CD14-positive monocyte (primary cell): ENCODE measurements at regions not wholly inside any gene's neighbourhood (a gene's known extent, or its start where the extent isn't known, plus 50 kb on each side); places are given as distances from the start of the nearest gene placed in this dataset.

Experiments used
- DNase-seq, 3 donors: peaks; one replicate each; pipeline ENCODE4 v3.0.0-alpha.2; 2011 to 2022
- H2AFZ ChIP-seq: 2 replicates; pipeline ENCODE4 v1.6.0; 2012; ENCODE audit warnings: mild to moderate bottlenecking, low read depth, low read length, inconsistent platforms; ENCODE audit not compliant: insufficient read depth, poor library complexity, severe bottlenecking
- H3K27ac ChIP-seq, 2 donors: 1 replicate in 1 of 2; 2 replicates in 1 of 2; pipeline ENCODE4 v1.5.1; 2012 to 2013; ENCODE audit warnings: low read length in 2 of 2, control low read depth in 1 of 2, inconsistent platforms in 1 of 2, low read depth in 1 of 2, mild to moderate bottlenecking in 1 of 2
- H3K27me3 ChIP-seq, 2 donors: one replicate each; pipeline versions ENCODE4 v1.6.0 to v1.6.1; 2011 to 2013; ENCODE audit warnings: low read length in 2 of 2; ENCODE audit not compliant: control insufficient read depth in 2 of 2, insufficient read depth in 2 of 2
- H3K36me3 ChIP-seq, 2 donors: replicated peaks in 1 of 2; 1 replicate in 1 of 2; 2 replicates in 1 of 2; pipeline versions ENCODE4 v1.5.1 to v1.6.1; 2012 to 2013; ENCODE audit warnings: low read length in 2 of 2, control low read depth in 1 of 2, inconsistent platforms in 1 of 2, mild to moderate bottlenecking in 1 of 2; ENCODE audit not compliant: insufficient read depth in 2 of 2, control insufficient read depth in 1 of 2
- H3K4me1 ChIP-seq, 2 donors: 1 replicate in 1 of 2; 2 replicates in 1 of 2; pipeline versions ENCODE4 v1.5.1 to v1.6.1; 2012 to 2013; ENCODE audit warnings: low read length in 2 of 2, control low read depth in 1 of 2, inconsistent platforms in 1 of 2, mild to moderate bottlenecking in 1 of 2, moderate library complexity in 1 of 2; ENCODE audit not compliant: insufficient read depth in 2 of 2, control insufficient read depth in 1 of 2
- H3K4me2 ChIP-seq: replicated peaks from 2 replicates; pipeline ENCODE3; 2012; ENCODE audit warnings: low read length, moderate library complexity, mild to moderate bottlenecking; ENCODE audit not compliant: poor library complexity, severe bottlenecking; ENCODE audit errors: extremely low read depth
- H3K4me3 ChIP-seq, 3 experiments: fragments of 200-600 bp in 1 of 3; sonication (generic) in 1 of 3; replicated peaks in 1 of 3; 1 replicate in 2 of 3; 2 replicates in 1 of 3; pipeline ENCODE4 v1.5.1; 2011 to 2013; ENCODE audit warnings: low read length in 3 of 3, mild to moderate bottlenecking in 3 of 3, control low read depth in 2 of 3, low read depth in 2 of 3, inconsistent platforms in 1 of 3, moderate library complexity in 1 of 3
- H3K79me2 ChIP-seq: 2 replicates; pipeline ENCODE4 v1.6.0; 2012; ENCODE audit warnings: mild to moderate bottlenecking, control low read depth, inconsistent platforms, low read length, moderate library complexity; ENCODE audit not compliant: insufficient read depth
- H3K9ac ChIP-seq: 2 replicates; pipeline ENCODE4 v1.6.0; 2017; ENCODE audit warnings: low read length, mild to moderate bottlenecking; ENCODE audit not compliant: insufficient read depth, poor library complexity, severe bottlenecking
- H3K9me3 ChIP-seq, 2 donors: replicated peaks in 1 of 2; 1 replicate in 1 of 2; 2 replicates in 1 of 2; pipeline versions ENCODE4 v1.5.1 to v1.6.1; 2012 to 2013; ENCODE audit warnings: low read length in 2 of 2, control low read depth in 1 of 2; ENCODE audit not compliant: control insufficient read depth in 1 of 2, insufficient read depth in 1 of 2
- H4K20me1 ChIP-seq: 2 replicates; pipeline ENCODE4 v1.6.0; 2012; ENCODE audit warnings: mild to moderate bottlenecking, low read length, control low read depth, moderate library complexity; ENCODE audit not compliant: insufficient read depth
- H3K27ac Mint-ChIP-seq, 7 donors: one replicate each; pipeline ENCODE4 v1.8.0; 2020; ENCODE audit warnings: mild to moderate bottlenecking in 7 of 7, mixed read lengths in 7 of 7, moderate library complexity in 6 of 7, inconsistent platforms in 2 of 7
- H3K27me3 Mint-ChIP-seq, 3 donors: one replicate each; pipeline ENCODE4 v1.8.0; 2021 to 2022; ENCODE audit warnings: low read depth in 3 of 3, mild to moderate bottlenecking in 3 of 3, mixed read lengths in 3 of 3, moderate library complexity in 3 of 3, inconsistent platforms in 1 of 3
- H3K36me3 Mint-ChIP-seq, 2 donors: one replicate each; pipeline ENCODE4 v1.8.0; 2020; ENCODE audit warnings: mixed read lengths in 2 of 2, inconsistent platforms in 1 of 2, mild to moderate bottlenecking in 1 of 2
- H3K4me1 Mint-ChIP-seq: one replicate; pipeline ENCODE4 v1.8.0; 2020; ENCODE audit warnings: mild to moderate bottlenecking, mixed read lengths
- H3K4me3 Mint-ChIP-seq, 2 donors: one replicate each; pipeline ENCODE4 v1.8.0; 2020; ENCODE audit warnings: mild to moderate bottlenecking in 2 of 2, mixed read lengths in 2 of 2, moderate library complexity in 1 of 2
- H3K9me3 Mint-ChIP-seq, 7 donors: one replicate each; pipeline ENCODE4 v1.8.0; 2020 to 2022; ENCODE audit warnings: mixed read lengths in 7 of 7, mild to moderate bottlenecking in 6 of 7, moderate library complexity in 6 of 7, inconsistent platforms in 2 of 7
- CTCF ChIP-seq: fragments of 200-600 bp; IDR thresholded peaks from one replicate; pipeline ENCODE4 v1.8.0; 2022; ENCODE audit warnings: antibody characterized with exemption, mild to moderate bottlenecking
- WGBS: methylation state at CpG from one replicate; pipeline ENCODE4 v1.1.5; 2013; ENCODE audit warnings: missing lambda C conversion rate; ENCODE audit not compliant: insufficient coverage; 5-methylcytosine and 5-hydroxymethylcytosine counted together
- intact Hi-C, 2 donors: fragments of 100-400 bp; cut with micrococcal nuclease; formaldehyde crosslinking; loops; one replicate each; pipeline versions ENCODE4 v1.15.0 to v1.15.1; 2023

- no peaks in the 10 kb centered on the region for H3K36me3 ChIP-seq
- H3K4me1 ChIP-seq = no peaks in the 10 kb centered on the region
- H3K27me3 ChIP-seq = no peaks in the 10 kb centered on the region
- no peak for TF ChIP-seq CTCF
- H2AFZ ChIP-seq = no peak overlapping the region
- Mint-ChIP-seq H3K9me3 (peaks cover 0 to 10% (median 1%) of the 10 kb centered on the region in 7 donors), H3K36me3 (no peaks in the 10 kb centered on the region), H3K4me1 (no peaks in the 10 kb centered on the region), H3K4me3 (no peak overlapping the region), H3K27ac (no peak overlapping the region), H3K27me3 (peaks cover 1 to 6% (median 5%) of the 10 kb centered on the region in 3 donors)
- intact Hi-C loops = no loop called here
- no peaks in the 10 kb centered on the region for H3K79me2 ChIP-seq
- no peak overlapping the region for H3K4me3 ChIP-seq
- H4K20me1 ChIP-seq = no peaks in the 10 kb centered on the region
- H3K9me3 ChIP-seq = no peaks in the 10 kb centered on the region
- no peak overlapping the region for H3K27ac ChIP-seq
- 100% methylated on average over 1 of the region's 1 CpG for WGBS
- DNase-seq = no peak
- no peak overlapping the region for H3K9ac ChIP-seq
- H3K4me2 ChIP-seq = no peak overlapping the region
Measured at GRCh38 chr15:61541516-61541915, 312.4 kb upstream of the RORA start.

- intact Hi-C loops = no loop called here
- no peak for TF ChIP-seq CTCF
Measured at GRCh38 chr15:61537337-61537736, 308.2 kb upstream of the RORA start.

More at GRCh38 chr15:61537337-61537736, 308.2 kb upstream of the RORA start:
- Mint-ChIP-seq H3K4me3 (no peak overlapping the region), H3K36me3 (no peaks in the 10 kb centered on the region), H3K27ac (no peak overlapping the region), H3K9me3 (peaks cover 0 to 5% (median 0%) of the 10 kb centered on the region in 7 donors), H3K27me3 (peaks cover 1 to 6% (median 2%) of the 10 kb centered on the region in 3 donors), H3K4me1 (no peaks in the 10 kb centered on the region)
- H3K36me3 ChIP-seq = no peaks in the 10 kb centered on the region
- DNase-seq = no peak
- WGBS = 87% methylated on average over 2 of the region's 3 CpGs
- H4K20me1 ChIP-seq = no peaks in the 10 kb centered on the region
- H3K4me1 ChIP-seq = no peaks in the 10 kb centered on the region
- H3K9me3 ChIP-seq = no peaks in the 10 kb centered on the region
- H2AFZ ChIP-seq = no peak overlapping the region
- no peak overlapping the region for H3K9ac ChIP-seq
- H3K79me2 ChIP-seq = no peaks in the 10 kb centered on the region
- H3K4me3 ChIP-seq = no peak overlapping the region
- no peak overlapping the region for H3K27ac ChIP-seq
- no peak overlapping the region for H3K4me2 ChIP-seq
- H3K27me3 ChIP-seq = no peaks in the 10 kb centered on the region
